Kasumi-1 (cell line): ENCODE measurements at regions not wholly inside any gene's neighbourhood (a gene's known extent, or its start where the extent isn't known, plus 50 kb on each side); places are given as distances from the start of the nearest gene placed in this dataset.
"Not testable (repeated sequence)": the region's sequence is repeated elsewhere in the genome, so short reads cannot be mapped to it uniquely, and the experiment has no call there.

Experiments
- DNase-seq, 2 experiments: peaks; one replicate each; lab custom pipeline; 2025; lab: John Stamatoyannopoulos, UW

DNA sequence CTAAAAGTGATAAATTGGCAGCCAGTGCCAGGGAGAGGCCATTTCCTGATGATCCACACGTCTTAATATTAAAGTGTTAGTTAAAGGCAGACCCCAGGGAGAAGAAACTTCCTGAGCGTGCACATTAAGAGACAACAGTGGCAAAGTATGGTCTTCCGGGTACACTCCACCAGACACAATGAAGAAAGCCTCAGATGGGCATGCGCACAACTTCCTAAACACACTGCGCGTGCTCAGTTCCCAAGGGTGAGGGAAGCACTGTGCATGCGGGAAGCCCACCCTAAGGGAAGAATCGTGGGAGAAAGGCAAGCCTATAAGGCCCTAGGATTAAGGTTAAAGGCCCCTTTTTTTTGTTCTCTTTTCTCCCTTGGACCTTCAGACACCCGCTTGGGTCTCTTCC, 140.7 kb upstream of the CDKN3 start:
- no peak for DNase-seq

DNA sequence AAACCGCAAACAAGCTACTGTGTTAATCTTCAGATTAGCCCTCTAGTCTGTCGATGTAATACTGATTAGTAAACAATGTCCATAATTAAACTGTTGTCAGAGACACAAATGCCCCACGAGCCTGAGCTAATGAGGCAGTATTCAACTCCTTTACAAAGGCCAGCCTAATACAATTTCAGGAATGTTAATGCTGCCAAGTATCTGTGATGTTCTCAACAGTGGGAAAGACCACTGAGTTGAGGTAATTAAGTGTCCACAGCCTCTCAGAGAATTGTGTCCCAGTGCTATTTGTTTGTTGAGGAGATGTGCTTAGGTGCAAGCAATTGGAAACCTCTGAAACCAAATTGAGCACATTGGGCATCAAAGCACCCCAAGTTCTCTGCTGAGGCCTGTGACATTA, 139.4 kb upstream of the CDKN3 start:
- no peak for DNase-seq

DNA sequence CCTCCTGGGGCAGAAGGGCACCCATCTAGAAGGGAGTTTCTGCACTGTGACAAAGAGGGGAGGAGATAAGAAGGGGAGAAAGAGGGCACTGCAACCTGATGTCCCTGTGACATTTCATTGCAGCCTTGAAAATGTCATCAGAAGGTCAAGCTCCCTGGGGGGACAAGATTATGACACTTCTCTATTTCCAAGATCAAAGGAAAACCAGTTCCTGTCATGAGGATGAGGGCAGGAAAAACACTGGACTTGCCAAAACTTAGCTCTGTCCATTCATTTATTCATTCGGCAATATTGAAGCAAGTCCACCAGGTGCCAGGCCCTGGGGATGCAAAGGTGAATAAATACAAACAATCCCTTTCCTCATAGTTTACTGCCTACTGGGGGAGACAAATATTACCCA, 138.4 kb upstream of the CDKN3 start:
- DNase-seq = no peak

DNA sequence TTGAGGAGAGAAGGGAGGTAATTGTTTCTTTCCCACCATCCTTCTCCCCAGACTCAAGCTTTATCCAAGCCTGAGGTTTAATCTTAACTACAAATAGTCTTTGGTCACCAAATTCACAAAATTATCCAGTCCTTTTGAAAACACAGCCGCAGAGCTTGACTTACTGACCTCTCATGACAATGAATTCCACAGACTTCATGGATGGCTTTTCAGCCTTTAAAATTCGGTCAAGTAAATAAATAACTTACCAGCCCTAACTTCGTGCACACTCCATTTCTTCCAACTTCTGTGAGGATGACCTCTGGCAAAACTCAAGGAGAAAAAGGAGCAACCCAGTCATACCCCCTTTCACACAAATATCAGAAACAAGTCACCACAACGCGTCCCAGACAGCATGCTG, 137.0 kb upstream of the CDKN3 start:
- DNase-seq = no peak

DNA sequence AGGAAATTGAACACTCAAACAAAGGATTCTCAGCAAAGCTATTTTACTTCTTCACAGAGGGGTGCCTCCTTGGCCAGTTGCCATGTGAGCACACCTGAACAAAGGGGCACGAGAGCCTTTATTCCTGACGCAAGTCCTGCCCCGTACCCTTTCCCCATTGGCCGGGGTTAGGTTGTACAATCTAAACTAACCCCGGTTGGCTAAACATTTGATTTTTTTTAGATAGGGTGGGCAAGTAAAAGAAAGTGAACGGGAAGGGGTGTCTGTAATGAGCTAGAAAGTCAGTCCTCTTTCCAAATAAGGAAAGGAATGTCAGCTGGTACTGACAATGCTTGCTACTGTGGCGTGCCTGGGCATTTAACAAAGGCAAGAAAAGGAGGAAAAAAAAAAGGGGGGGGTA, 135.5 kb upstream of the CDKN3 start:
- no peak for DNase-seq

DNA sequence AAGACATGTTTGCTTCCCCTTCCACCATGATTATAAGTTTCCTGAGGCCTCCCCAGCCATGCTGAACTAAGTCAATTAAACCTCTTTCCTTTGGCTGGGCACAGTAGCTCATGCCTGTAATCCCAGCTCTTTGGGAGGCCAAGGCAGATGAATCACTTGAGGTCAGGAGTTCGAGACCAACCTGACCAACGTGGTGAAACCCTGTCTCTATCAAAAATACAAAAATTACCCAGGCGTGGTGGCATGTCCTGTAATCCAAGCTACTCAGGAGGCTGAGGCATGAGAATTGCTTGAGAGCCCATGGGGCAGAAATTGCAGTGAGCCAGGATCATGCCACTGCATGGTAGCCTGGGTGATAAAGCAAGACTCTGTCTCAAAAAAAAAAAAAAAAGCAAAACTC, 130.2 kb upstream of the CDKN3 start:
- not testable (repeated sequence) for DNase-seq

DNA sequence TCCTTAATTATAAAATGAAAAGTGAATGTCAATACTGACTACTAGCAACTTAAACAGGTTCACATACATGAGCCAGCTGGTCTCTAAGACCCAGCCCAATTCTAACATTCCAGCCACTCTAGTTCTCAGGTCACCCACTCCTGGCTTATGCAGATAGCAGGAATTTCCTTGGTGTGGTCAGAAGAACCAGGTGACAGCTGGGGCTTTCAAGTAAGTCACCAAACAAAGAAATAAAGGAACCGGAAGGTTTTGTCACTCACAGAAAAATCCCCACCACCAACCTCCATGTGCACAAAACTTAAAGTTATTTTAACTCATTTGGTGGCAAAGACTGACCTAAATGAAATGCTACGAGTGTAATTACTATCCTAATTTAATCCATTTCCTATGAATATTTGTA, 129.6 kb upstream of the CDKN3 start:
- no peak for DNase-seq

DNA sequence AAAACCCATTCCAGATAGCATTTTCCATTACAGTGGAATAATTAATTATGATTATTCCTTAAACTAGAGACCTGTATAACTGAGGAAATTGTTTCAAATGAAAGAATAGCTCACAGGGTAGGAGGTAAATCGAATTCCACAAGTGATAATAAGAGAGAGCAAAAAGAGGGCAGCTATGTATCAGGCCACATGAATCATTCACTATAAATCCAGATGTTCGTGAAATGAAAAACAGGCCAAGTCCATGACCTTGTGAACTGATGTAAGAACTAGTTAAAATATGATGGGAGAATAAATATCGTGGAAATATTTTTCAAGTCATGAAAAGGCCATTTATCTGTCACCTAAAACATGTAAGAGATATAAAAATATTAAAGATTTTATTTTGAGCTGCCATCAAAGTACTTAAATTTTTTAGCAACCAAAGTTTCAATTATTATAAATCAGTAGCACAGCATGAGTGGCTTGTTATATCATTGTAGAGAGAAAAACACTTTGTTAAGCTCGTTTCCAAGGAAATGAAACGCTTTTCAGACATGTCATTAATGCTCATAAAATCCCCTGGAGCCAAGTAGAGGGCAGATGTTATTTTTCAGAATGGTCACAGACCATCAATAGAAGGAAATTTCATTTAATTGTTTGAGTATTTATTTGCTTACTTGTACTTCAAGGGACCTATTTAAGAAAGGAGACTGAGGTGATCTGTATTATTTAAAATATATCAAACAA, 120.6 kb upstream of the CDKN3 start:
- no peak for DNase-seq

DNA sequence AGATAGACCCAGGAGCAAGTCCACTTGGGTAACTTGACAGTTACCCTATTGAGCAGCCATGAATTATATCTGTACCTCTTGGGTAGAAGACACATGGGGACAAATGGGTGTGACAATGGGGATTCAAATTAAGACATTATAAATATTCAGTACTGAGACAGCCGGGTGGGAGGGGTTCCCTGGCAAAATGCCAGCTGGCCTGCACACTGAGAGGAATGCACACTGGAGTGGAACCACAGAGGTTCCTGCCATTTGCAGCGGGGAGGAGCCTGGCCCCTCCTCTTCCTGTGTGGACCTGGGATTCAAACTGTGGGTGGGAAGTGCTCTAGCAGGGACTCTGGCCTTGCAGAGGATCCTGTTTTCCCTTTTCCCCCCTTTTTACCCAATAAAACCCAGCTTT, 118.7 kb upstream of the CDKN3 start:
- no peak for DNase-seq

DNA sequence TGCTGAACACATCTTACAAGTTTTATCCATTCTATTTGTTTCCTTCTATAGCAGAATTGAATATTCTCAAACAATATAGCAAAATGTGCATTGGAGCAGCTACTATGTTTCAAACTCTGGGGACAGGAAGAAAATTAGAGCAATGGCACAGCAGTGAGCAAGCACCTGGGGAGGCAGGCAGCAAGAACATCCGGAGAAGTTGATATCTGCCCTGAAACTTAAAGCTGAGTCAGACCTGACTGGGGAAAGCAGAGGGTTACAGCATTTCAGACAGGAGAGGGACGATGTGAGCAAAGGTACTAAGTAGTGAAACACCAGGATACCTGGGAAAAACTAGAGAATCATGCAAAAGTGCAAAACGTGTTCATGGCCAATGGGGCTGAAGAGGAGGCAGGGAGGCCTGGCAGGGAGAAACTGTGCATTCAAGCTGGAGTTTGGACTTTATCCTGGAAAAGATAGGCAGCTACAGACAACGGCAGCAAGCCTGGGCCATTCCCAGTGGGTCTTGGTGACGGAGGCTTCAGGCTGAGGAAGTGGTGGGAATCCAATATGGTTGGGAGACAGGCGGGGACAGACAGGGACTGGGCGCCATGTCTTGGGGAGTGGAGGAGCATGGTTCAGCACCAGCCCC, 118.0 kb upstream of the CDKN3 start:
- no peak for DNase-seq

DNA sequence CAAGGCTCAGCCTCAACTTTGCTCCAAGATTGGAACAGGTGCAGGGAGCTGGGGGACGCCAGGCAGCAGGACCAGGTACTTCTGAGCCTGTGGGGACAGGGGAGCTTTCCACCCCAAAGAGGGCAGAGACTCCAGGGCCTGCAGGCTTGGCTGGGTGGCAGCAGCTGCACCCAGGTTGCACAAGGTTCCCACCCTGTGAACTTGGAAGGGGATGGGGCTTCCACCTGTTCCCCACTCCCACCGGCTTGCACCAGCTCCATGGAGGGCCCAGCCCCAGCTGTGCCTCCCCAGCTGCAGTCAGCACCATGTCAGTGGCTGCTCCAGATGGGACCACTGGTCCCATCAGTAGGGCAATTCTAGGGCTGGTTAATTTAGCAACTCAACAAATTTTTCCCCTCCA, 114.0 kb upstream of the CDKN3 start:
- DNase-seq = no peak

DNA sequence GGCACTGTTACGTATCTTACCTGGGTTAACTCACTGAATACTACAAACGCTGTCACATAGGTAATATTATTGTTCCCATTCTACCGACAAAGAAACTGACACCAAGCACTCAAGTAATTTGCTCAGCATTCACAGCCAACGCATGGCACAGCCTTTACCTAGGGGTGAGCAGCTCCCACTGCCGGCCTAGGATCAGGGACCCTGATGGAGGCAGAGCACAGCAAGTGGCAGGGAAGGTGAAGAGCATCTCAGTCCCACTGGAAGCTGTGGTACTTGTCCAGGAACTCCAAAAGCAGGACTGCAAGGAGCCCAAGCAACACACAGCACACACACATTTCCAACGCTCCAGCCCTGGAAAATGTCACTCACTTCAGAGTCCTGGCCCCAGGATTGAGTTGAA, 111.8 kb upstream of the CDKN3 start:
- no peak for DNase-seq

DNA sequence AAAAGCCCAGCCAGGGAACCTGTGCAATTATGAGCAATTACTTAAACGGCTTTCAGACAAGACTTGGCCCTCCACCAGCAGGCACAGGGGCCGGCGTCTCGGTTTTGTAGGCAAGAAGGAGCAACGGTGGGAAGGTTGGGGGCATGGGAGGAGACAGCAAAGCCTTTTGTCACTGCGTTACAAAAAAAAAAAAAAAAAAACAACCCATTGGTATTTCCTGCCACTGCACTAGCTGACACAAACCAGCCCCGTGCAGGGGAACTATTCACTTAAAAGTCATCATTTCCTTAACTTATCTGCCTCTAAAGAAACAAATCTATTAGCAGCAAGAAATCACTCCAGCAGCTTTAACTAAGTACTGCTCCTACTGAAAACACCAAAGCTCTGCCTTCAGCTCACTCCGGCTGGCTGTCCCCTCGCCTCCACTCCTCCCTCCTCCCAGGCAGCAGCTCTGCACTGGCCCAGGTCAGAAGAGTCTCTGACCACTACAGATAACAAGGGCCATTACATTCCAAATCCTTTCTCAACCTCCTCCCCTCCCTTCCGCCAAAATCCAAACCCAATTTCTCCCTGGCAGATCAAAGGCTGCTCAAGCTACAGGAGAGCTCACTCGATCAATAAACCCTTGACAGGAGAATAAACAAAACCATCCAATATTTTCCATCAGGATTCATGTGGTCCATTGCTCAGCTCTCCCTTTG, 105.2 kb upstream of the CDKN3 start:
- DNase-seq = no peak

DNA sequence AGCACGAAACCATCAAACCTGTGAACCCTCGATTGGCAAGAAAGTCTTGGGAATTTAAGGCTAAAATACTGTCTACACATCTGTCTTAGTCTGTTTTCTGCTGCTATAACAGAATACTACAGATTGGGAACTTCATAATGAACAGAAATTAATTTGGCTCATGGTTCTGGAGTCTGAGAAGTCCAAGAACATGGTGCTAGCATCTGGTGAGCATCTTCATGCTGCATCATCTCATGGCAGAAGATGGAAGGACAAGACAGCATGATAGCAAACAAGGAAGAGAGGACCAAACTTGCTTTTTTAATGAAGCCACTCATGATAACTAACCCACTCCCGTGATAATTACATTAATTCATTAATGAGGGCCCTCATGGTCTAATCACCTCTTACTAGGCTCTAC, 102.0 kb upstream of the CDKN3 start:
- DNase-seq = no peak

DNA sequence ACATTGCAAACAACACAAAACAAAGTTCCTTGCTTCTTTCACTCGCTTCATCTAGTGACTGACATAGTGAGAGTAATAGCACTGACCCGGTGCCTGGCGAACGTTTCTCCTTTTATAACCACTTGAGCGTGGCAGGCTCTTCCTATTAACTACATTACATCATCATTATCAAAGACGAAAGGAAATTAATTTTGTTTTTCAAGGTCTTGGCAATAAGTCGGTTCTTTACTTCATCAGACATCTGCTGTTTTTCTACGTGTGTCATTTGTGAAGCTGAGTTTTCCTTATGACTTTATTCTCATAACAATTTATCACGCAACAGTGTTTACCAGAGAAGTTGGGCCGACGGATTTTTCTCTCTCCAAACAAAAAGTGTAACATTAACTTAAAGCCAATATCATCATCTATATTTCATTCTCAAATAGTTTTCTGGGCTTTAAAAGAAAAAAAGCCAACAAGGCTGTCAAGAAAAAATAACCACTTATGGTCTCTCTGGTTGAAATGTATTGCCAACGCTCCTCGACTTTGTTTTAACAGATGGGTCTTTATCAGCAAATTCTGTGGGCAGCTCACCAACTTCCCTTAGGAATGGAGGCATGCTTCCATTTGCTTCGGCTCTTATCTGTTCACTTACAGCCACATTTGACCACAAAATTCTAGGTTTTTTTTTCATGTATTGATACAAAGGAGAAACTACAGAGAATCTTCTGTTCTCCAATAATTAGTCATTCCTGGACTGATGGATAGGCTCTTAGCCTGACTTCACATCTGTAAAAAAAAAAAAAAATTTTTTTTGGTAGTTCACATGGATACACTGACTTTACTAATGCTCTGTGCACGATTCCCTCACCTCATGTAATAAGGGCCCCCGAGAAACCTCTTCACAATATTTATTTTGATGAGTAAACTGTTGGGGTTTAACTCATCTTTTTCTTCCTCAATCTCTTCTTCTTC, 97.1 kb upstream of the CDKN3 start:
- DNase-seq = no peak

DNA sequence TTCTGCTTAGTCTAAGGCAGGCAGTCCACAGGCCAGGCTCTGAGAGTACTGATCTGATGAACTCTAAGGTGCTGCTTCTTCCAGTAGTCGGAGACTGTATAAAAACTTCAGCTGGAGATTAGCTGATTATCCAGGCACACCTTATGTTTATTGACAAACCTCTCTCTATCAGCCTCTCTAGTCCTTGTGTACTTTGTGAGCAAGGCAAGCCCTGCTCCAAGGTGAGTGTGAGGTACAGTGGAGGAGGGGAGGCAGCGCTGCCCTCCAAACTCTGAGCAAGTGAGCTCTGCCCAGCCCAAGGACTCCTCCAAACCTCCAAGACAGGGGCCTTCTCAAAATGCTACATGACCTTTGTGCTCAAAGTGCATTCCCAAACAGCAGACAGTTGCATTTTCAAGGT, 95.9 kb upstream of the CDKN3 start:
- DNase-seq = no peak

DNA sequence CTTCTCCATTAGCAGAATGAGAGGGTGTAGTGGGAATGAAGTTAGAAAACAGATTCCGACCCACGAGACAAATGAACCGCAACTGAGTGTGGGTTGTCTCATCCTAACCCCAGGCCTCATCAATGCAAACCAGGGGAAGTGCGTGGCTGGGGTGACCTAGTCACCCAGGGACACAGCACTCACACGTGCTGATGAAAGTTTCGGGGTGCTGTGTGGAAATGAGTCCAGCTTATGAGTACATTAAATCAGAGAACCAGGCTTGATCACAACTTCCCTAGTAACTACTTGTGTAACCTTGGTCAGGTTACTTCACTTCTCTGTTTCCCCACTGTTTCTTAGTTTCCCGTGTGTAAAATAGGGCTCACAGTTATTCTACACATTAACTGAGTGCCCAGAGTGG, 95.4 kb upstream of the CDKN3 start:
- no peak for DNase-seq

DNA sequence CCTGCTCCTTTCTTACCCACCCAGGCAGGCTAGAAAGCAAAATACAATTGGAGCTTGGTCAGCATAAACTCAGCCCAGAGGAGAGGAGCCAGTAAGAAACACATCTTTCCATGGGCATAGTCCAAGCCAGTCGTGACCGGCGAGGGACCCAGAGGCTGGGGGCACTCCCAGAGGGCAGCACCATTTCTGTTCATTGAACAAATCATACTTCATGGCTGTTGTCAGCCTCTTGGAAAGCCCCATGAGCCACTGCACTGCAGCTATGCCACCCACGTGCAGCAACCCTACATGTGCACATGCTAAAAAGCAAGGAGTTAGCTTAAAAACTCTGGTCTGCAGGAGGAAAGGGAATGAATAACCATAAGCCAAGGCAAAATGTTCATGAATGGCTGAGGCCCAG, 90.0 kb upstream of the CDKN3 start:
- no peak for DNase-seq

DNA sequence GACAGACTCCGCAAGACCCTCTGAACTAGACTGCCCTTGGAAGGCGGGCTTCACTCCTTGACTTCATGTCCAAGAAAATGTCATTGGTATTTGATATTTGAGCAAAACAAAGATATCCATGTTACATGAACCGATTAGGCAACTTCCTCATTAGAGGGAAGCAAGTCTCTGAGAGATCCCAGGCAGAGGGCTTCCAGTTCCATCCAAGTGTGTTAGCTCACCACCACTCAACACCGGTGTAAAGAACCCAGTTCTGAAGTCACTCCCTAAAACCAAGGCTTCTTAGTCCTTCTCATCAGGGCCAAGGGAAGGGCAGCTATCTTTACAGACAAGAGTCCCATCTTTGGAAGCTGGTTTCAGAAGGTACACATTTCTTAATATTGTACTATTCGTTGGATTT, 87.2 kb upstream of the CDKN3 start:
- DNase-seq = peak; percentile 15 to 33

DNA sequence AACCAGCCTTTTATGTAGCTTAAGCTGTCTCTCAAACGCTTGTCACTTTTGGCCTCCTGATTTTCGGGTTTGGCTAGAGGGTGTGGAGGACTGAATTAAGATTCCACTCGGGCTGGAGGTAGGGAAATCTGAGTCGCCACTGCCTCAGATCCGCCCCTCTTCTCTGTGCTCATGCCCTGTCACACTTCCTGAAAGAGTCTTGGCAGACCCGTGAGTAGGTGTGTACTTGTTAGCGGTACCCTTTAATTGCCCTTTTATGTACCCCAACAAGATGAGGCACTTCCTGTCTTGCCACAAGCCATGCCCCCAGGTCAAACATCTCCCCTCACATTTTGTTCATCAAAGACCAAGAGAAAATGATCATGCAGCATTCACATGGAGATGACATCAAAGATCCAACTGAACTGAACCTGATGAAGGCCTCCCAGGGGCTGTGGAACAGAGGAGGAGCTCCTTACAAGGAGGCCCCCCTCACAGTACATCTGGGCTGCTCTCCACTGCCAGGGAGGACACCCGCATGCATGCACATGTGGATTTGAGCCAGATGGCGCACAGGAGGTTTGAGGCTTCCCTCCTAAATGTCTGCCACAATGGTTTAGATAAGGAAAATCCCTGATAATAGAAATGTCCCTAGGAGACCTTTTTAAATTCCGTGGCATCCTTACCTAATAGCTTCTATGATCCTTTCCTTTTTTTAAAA, 86.5 kb upstream of the CDKN3 start:
- DNase-seq = no peak

DNA sequence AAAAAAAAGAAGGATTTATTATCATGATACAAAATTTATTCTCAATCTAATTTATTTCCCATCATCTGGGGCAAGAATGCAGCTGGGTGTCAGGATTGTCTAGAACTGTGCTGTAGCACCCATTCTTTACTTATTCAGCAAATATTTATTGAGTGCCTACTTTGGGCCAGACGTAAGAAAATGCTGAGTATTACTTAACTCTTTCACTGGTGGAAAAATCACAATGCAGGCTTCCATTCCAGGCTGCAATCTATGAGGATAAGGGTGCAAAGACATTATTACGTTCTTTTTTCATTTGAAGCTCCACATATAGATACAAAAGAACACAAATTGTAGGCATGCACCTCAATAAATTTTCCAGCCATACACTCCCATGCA, 86.0 kb upstream of the CDKN3 start:
- no peak for DNase-seq
